K562 (cell line): ENCODE measurements at regions not wholly inside any gene's neighbourhood (a gene's known extent, or its start where the extent isn't known, plus 50 kb on each side); places are given as distances from the start of the nearest gene placed in this dataset.

ENCODE experiments used
- ATAC-seq: fragments of 200-7000 bp; cut with Tn5 transposase; 3 replicates; pipeline ENCODE4 v1.9.1; 2020; ENCODE audit warnings: moderate library complexity
- BruUV-seq: library from RNA; stranded (reverse); fragments of 400-500 nt; replicated peaks from 2 replicates; lab custom pipeline; 2021; lab: Mats Ljungman, UMichigan
- CTCF ChIA-PET: fragments of 300-600 bp; formaldehyde crosslinking; extraction: SDS; loops from one replicate; lab custom pipeline; 2021; ENCODE audit warnings: low intra/inter-chr PET ratio; lab: Yijun Ruan, JAX
- POLR2A ChIA-PET: fragments of 300-600, 350-650 bp; sonication (Branson Sonifier 250); formaldehyde crosslinking; extraction: SDS; loops from one replicate; lab custom pipeline; 2021; ENCODE audit warnings: antibody characterized with exemption, inconsistent platforms; lab: Yijun Ruan, JAX
- DNase-seq, 4 experiments: peaks; one replicate each; pipeline versions ENCODE4 v3.0.0 to v3.0.0-alpha.2; 2011 to 2018; ENCODE audit warnings: low spot score in 3 of 4, mixed read lengths in 3 of 4; ENCODE audit errors: extremely low read depth in 1 of 4
- FAIRE-seq: peaks from 2 replicates; lab custom pipeline; 2011; peaks lifted over from hg19 to GRCh38; lab: Jason Lieb, UNC
- H2AFZ ChIP-seq: 2 replicates; pipeline ENCODE4 v1.6.0; 2011; ENCODE audit warnings: low read depth, low read length, control low read depth, inconsistent platforms
- H3K27ac ChIP-seq: fragments of 200-600 bp; 3 replicates; pipeline ENCODE4 v1.8.0; 2011; ENCODE audit warnings: low read depth, mild to moderate bottlenecking, control low read depth, inconsistent platforms, low read length, moderate library complexity, mixed read lengths; ENCODE audit errors: extremely low read depth
- H3K27me3 ChIP-seq, 2 experiments: fragments of 300-600 bp in 1 of 2; 2 replicates in 1 of 2; 3 replicates in 1 of 2; pipeline versions ENCODE4 v1.6.0 to v1.8.0; 2011; ENCODE audit warnings: inconsistent platforms in 2 of 2, low read length in 2 of 2, mild to moderate bottlenecking in 1 of 2, mixed read lengths in 1 of 2, moderate library complexity in 1 of 2; ENCODE audit not compliant: control insufficient read depth in 2 of 2, insufficient read depth in 2 of 2
- H3K36me3 ChIP-seq: fragments of 300-600 bp; 3 replicates; pipeline ENCODE4 v1.8.0; 2011; ENCODE audit warnings: mild to moderate bottlenecking, low read length, inconsistent platforms; ENCODE audit not compliant: control insufficient read depth, insufficient read depth
- H3K4me1 ChIP-seq, 2 experiments: fragments of 200-600 bp in 1 of 2; replicated peaks in 1 of 2; 2 replicates in 1 of 2; 3 replicates in 1 of 2; pipeline versions ENCODE4 v1.5.1 to v1.8.0; 2011; ENCODE audit warnings: inconsistent platforms in 2 of 2, low read length in 2 of 2, mild to moderate bottlenecking in 1 of 2, mixed read lengths in 1 of 2, moderate library complexity in 1 of 2; ENCODE audit not compliant: control insufficient read depth in 2 of 2, insufficient read depth in 2 of 2
- H3K4me2 ChIP-seq: 2 replicates; pipeline ENCODE4 v1.6.1; 2011; ENCODE audit warnings: low read length, control low read depth, inconsistent platforms, mixed read lengths; ENCODE audit not compliant: insufficient read depth
- H3K4me3 ChIP-seq: fragments of 200-600 bp; sonication (generic), shearing (Covaris generic); 2 replicates; pipeline ENCODE4 v1.5.1; 2016; ENCODE audit warnings: control low read depth, inconsistent platforms
- H3K79me2 ChIP-seq: fragments of 200-600 bp; 3 replicates; pipeline ENCODE4 v1.8.0; 2011; ENCODE audit warnings: low read length, inconsistent platforms; ENCODE audit not compliant: control insufficient read depth, insufficient read depth
- H3K9ac ChIP-seq, 2 experiments: 2 replicates each; pipeline versions ENCODE4 v1.6.0 to v1.6.1; 2011; ENCODE audit warnings: low read depth in 2 of 2, low read length in 2 of 2, control low read depth in 1 of 2, inconsistent platforms in 1 of 2, mild to moderate bottlenecking in 1 of 2, mixed read lengths in 1 of 2; ENCODE audit not compliant: insufficient read depth in 1 of 2
- H3K9me1 ChIP-seq: one replicate; pipeline ENCODE4 v1.6.0; 2011; ENCODE audit warnings: inconsistent platforms, mild to moderate bottlenecking, low read length, moderate library complexity; ENCODE audit not compliant: control insufficient read depth, insufficient read depth
- H3K9me3 ChIP-seq: replicated peaks from 2 replicates; pipeline ENCODE4 v1.5.1; 2011; ENCODE audit warnings: low read depth, low read length, inconsistent platforms; ENCODE audit not compliant: control insufficient read depth, insufficient read depth
- H4K20me1 ChIP-seq: replicated peaks from 2 replicates; pipeline ENCODE4 v1.6.1; 2011; ENCODE audit warnings: low read length, inconsistent platforms, mixed read lengths; ENCODE audit not compliant: control insufficient read depth, insufficient read depth
- BRF1 ChIP-seq: IDR thresholded peaks from 3 replicates; pipeline ENCODE4 v1.6.1; 2011; ENCODE audit warnings: borderline replicate concordance, mild to moderate bottlenecking; ENCODE audit not compliant: insufficient read length; ENCODE audit errors: extremely low read depth
- CBX1 ChIP-seq: sonication (generic); IDR thresholded peaks from 2 replicates; pipeline ENCODE4 v1.6.1; 2016; ENCODE audit warnings: antibody characterized with exemption, low read depth, mild to moderate bottlenecking
- CCAR2 ChIP-seq: fragments of 200-400 bp; formaldehyde crosslinking; IDR thresholded peaks from 2 replicates; pipeline ENCODE4 v1.6.1; 2017; ENCODE audit warnings: mild to moderate bottlenecking, low read depth, low read length
- COPS2 ChIP-seq: fragments of 450-650 bp; conservative IDR thresholded peaks from 2 replicates; pipeline ENCODE4 v1.6.1; 2016; ENCODE audit warnings: mild to moderate bottlenecking, moderate library complexity
- GTF2B ChIP-seq: IDR thresholded peaks from 2 replicates; pipeline ENCODE4 v1.6.1; 2011; ENCODE audit not compliant: insufficient read length; ENCODE audit errors: extremely low read depth
- IFI16 ChIP-seq: fragments of 250-450 bp; sonication (Bioruptor Pico); IDR thresholded peaks from 2 replicates; pipeline ENCODE4 v2.1.2; 2022; ENCODE audit warnings: mild to moderate bottlenecking, inconsistent platforms
- MAX ChIP-seq: sonication (generic); formaldehyde crosslinking; IDR thresholded peaks from 2 replicates; pipeline ENCODE4 v1.9.0; 2022; ENCODE audit warnings: mild to moderate bottlenecking, missing genetic modification reagents
- MYNN ChIP-seq, 2 experiments: sonication (generic); formaldehyde crosslinking in 1 of 2; IDR thresholded peaks; 2 replicates each; pipeline versions ENCODE4 v1.5.0 to v1.6.1; 2016 to 2020; ENCODE audit warnings: antibody characterized with exemption in 1 of 2, missing genetic modification reagents in 1 of 2
- NFRKB ChIP-seq: fragments of 450-650 bp; IDR thresholded peaks from 2 replicates; pipeline ENCODE4 v1.6.1; 2016; ENCODE audit warnings: low read depth
- POLR2B ChIP-seq: fragments of 450-650 bp; IDR thresholded peaks from 2 replicates; pipeline ENCODE4 v1.6.1; 2018; ENCODE audit warnings: low read depth; ENCODE audit not compliant: partially characterized antibody
- ZBTB7A ChIP-seq: IDR thresholded peaks from 2 replicates; pipeline ENCODE4 v1.6.1; 2011; ENCODE audit warnings: low read depth, mild to moderate bottlenecking, low read length, moderate library complexity, borderline replicate concordance; ENCODE audit not compliant: control insufficient read depth
- WGBS: fragments of 100-300 bp; shearing (Covaris generic); methylation state at CpG from one replicate; pipeline ENCODE4 v1.1.6; 2016; ENCODE audit warnings: low coverage, mixed read lengths; ENCODE audit not compliant: insufficient coverage; ENCODE audit errors: missing lambda C conversion rate; 5-methylcytosine and 5-hydroxymethylcytosine counted together
- in situ Hi-C: fragments of 300-500 bp; cut with MboI; formaldehyde crosslinking; loops from 4 replicates; pipeline ENCODE4 v1.15.0; 2018; ENCODE audit warnings: inconsistent platforms, mixed read lengths
- intact Hi-C: fragments of 100-400 bp; cut with micrococcal nuclease; formaldehyde crosslinking; loops from 2 replicates; pipeline ENCODE4 v1.14.2; 2022

- Histone ChIP-seq H3K27ac (no peak overlapping the region), H3K4me1 (no peaks in the 10 kb centered on the region), H3K79me2 (no peaks in the 10 kb centered on the region), H3K27me3 (peaks cover 12 to 23% of the 10 kb centered on the region in 2 experiments), H3K9me1 (no peaks in the 10 kb centered on the region), H3K9me3 (no peaks in the 10 kb centered on the region), H3K4me3 (no peak overlapping the region), H3K36me3 (no peaks in the 10 kb centered on the region), H3K4me2 (no peak overlapping the region), H4K20me1 (no peaks in the 10 kb centered on the region), H2AFZ (no peak overlapping the region), H3K9ac (no peak overlapping the region)
- ChIA-PET CTCF (no interaction called here), POLR2A (no interaction called here)
- no peak for DNase-seq
- in situ Hi-C loops (no loop called here), intact Hi-C loops (no loop called here)
- no peak for ATAC-seq
- WGBS: 11% methylated on average over 6 of the region's 6 CpGs
- TF ChIP-seq CBX1: no peak
- TF ChIP-seq IFI16 (CRISPR knock-in tag): no peak
- TF ChIP-seq MAX (CRISPR knock-in tag): no peak
- TF ChIP-seq GTF2B: no peak
- no peak for TF ChIP-seq BRF1
- no peak for TF ChIP-seq CCAR2
- TF ChIP-seq COPS2: no peak
- TF ChIP-seq MYNN (IDR thresholded peaks at IDR 0.05): no peak
- no peak for TF ChIP-seq MYNN (CRISPR knock-in tag; IDR thresholded peaks at IDR 0.05)
- TF ChIP-seq NFRKB: no peak
- no peak for TF ChIP-seq ZBTB7A
- no peak for TF ChIP-seq POLR2B
- no TSS peak for BruUV-seq
- FAIRE-seq: no peak
Measured at GRCh38 chr14:22482782-22483553, 106.1 kb downstream of the DAD1 start.
